K562 (cell line): ENCODE measurements at regions not wholly inside any gene's neighbourhood (a gene's known extent, or its start where the extent isn't known, plus 50 kb on each side); places are given as distances from the start of the nearest gene placed in this dataset.

ENCODE experiments used
- ATAC-seq: fragments of 200-7000 bp; cut with Tn5 transposase; 3 replicates; pipeline ENCODE4 v1.9.1; 2020; ENCODE audit warnings: moderate library complexity
- BruUV-seq: library from RNA; stranded (reverse); fragments of 400-500 nt; replicated peaks from 2 replicates; lab custom pipeline; 2021; lab: Mats Ljungman, UMichigan
- CTCF ChIA-PET: fragments of 300-600 bp; formaldehyde crosslinking; extraction: SDS; loops from one replicate; lab custom pipeline; 2021; ENCODE audit warnings: low intra/inter-chr PET ratio; lab: Yijun Ruan, JAX
- POLR2A ChIA-PET: fragments of 300-600, 350-650 bp; sonication (Branson Sonifier 250); formaldehyde crosslinking; extraction: SDS; loops from one replicate; lab custom pipeline; 2021; ENCODE audit warnings: antibody characterized with exemption, inconsistent platforms; lab: Yijun Ruan, JAX
- DNase-seq, 4 experiments: peaks; one replicate each; pipeline versions ENCODE4 v3.0.0 to v3.0.0-alpha.2; 2011 to 2018; ENCODE audit warnings: low spot score in 3 of 4, mixed read lengths in 3 of 4; ENCODE audit errors: extremely low read depth in 1 of 4
- FAIRE-seq: peaks from 2 replicates; lab custom pipeline; 2011; peaks lifted over from hg19 to GRCh38; lab: Jason Lieb, UNC
- H2AFZ ChIP-seq: 2 replicates; pipeline ENCODE4 v1.6.0; 2011; ENCODE audit warnings: low read depth, low read length, control low read depth, inconsistent platforms
- H3K27ac ChIP-seq: fragments of 200-600 bp; 3 replicates; pipeline ENCODE4 v1.8.0; 2011; ENCODE audit warnings: low read depth, mild to moderate bottlenecking, control low read depth, inconsistent platforms, low read length, moderate library complexity, mixed read lengths; ENCODE audit errors: extremely low read depth
- H3K27me3 ChIP-seq, 2 experiments: fragments of 300-600 bp in 1 of 2; 2 replicates in 1 of 2; 3 replicates in 1 of 2; pipeline versions ENCODE4 v1.6.0 to v1.8.0; 2011; ENCODE audit warnings: inconsistent platforms in 2 of 2, low read length in 2 of 2, mild to moderate bottlenecking in 1 of 2, mixed read lengths in 1 of 2, moderate library complexity in 1 of 2; ENCODE audit not compliant: control insufficient read depth in 2 of 2, insufficient read depth in 2 of 2
- H3K36me3 ChIP-seq: fragments of 300-600 bp; 3 replicates; pipeline ENCODE4 v1.8.0; 2011; ENCODE audit warnings: mild to moderate bottlenecking, low read length, inconsistent platforms; ENCODE audit not compliant: control insufficient read depth, insufficient read depth
- H3K4me1 ChIP-seq, 2 experiments: fragments of 200-600 bp in 1 of 2; replicated peaks in 1 of 2; 2 replicates in 1 of 2; 3 replicates in 1 of 2; pipeline versions ENCODE4 v1.5.1 to v1.8.0; 2011; ENCODE audit warnings: inconsistent platforms in 2 of 2, low read length in 2 of 2, mild to moderate bottlenecking in 1 of 2, mixed read lengths in 1 of 2, moderate library complexity in 1 of 2; ENCODE audit not compliant: control insufficient read depth in 2 of 2, insufficient read depth in 2 of 2
- H3K4me2 ChIP-seq: 2 replicates; pipeline ENCODE4 v1.6.1; 2011; ENCODE audit warnings: low read length, control low read depth, inconsistent platforms, mixed read lengths; ENCODE audit not compliant: insufficient read depth
- H3K4me3 ChIP-seq: fragments of 200-600 bp; sonication (generic), shearing (Covaris generic); 2 replicates; pipeline ENCODE4 v1.5.1; 2016; ENCODE audit warnings: control low read depth, inconsistent platforms
- H3K79me2 ChIP-seq: fragments of 200-600 bp; 3 replicates; pipeline ENCODE4 v1.8.0; 2011; ENCODE audit warnings: low read length, inconsistent platforms; ENCODE audit not compliant: control insufficient read depth, insufficient read depth
- H3K9ac ChIP-seq, 2 experiments: 2 replicates each; pipeline versions ENCODE4 v1.6.0 to v1.6.1; 2011; ENCODE audit warnings: low read depth in 2 of 2, low read length in 2 of 2, control low read depth in 1 of 2, inconsistent platforms in 1 of 2, mild to moderate bottlenecking in 1 of 2, mixed read lengths in 1 of 2; ENCODE audit not compliant: insufficient read depth in 1 of 2
- H3K9me1 ChIP-seq: one replicate; pipeline ENCODE4 v1.6.0; 2011; ENCODE audit warnings: inconsistent platforms, mild to moderate bottlenecking, low read length, moderate library complexity; ENCODE audit not compliant: control insufficient read depth, insufficient read depth
- H3K9me3 ChIP-seq: replicated peaks from 2 replicates; pipeline ENCODE4 v1.5.1; 2011; ENCODE audit warnings: low read depth, low read length, inconsistent platforms; ENCODE audit not compliant: control insufficient read depth, insufficient read depth
- H4K20me1 ChIP-seq: replicated peaks from 2 replicates; pipeline ENCODE4 v1.6.1; 2011; ENCODE audit warnings: low read length, inconsistent platforms, mixed read lengths; ENCODE audit not compliant: control insufficient read depth, insufficient read depth
- CHD4 ChIP-seq: fragments of 200-600 bp; sonication (generic); IDR thresholded peaks from 3 replicates; pipeline ENCODE4 v1.6.1; 2012; ENCODE audit warnings: low read depth, mild to moderate bottlenecking, mixed read lengths, low read length, inconsistent platforms; ENCODE audit not compliant: insufficient read depth, insufficient replicate concordance, poor library complexity, severe bottlenecking
- CREBBP ChIP-seq: IDR thresholded peaks from one replicate; pipeline ENCODE4 v1.6.1; 2012; ENCODE audit warnings: low read depth, mild to moderate bottlenecking, control low read depth, inconsistent platforms, low read length
- CTBP1 ChIP-seq: fragments of 450-650 bp; IDR thresholded peaks from 2 replicates; pipeline ENCODE4 v1.6.1; 2016; ENCODE audit warnings: borderline replicate concordance
- EP400 ChIP-seq: fragments of 450-650 bp; IDR thresholded peaks from 2 replicates; pipeline ENCODE4 v1.6.1; 2017; ENCODE audit warnings: antibody characterized with exemption, mild to moderate bottlenecking, moderate library complexity
- ESRRA ChIP-seq: fragments of 450-650 bp; IDR thresholded peaks from 2 replicates; pipeline ENCODE4 v1.6.1; 2014; ENCODE audit warnings: low read depth, mild to moderate bottlenecking, moderate library complexity, borderline replicate concordance
- IRF2 ChIP-seq: sonication (generic); formaldehyde crosslinking; IDR thresholded peaks from 2 replicates; pipeline ENCODE4 v1.8.1; 2022; ENCODE audit warnings: mild to moderate bottlenecking, missing genetic modification reagents
- RBFOX2 ChIP-seq: fragments of 200-400 bp; formaldehyde crosslinking; IDR thresholded peaks from 2 replicates; pipeline ENCODE4 v1.6.1; 2017; ENCODE audit warnings: low read depth, mild to moderate bottlenecking, low read length, moderate library complexity
- ZNF143 ChIP-seq: sonication (generic); formaldehyde crosslinking; IDR thresholded peaks from 2 replicates; pipeline ENCODE4 v1.9.0; 2022; ENCODE audit warnings: mild to moderate bottlenecking, missing genetic modification reagents
- WGBS: fragments of 100-300 bp; shearing (Covaris generic); methylation state at CpG from one replicate; pipeline ENCODE4 v1.1.6; 2016; ENCODE audit warnings: low coverage, mixed read lengths; ENCODE audit not compliant: insufficient coverage; ENCODE audit errors: missing lambda C conversion rate; 5-methylcytosine and 5-hydroxymethylcytosine counted together
- in situ Hi-C: fragments of 300-500 bp; cut with MboI; formaldehyde crosslinking; loops from 4 replicates; pipeline ENCODE4 v1.15.0; 2018; ENCODE audit warnings: inconsistent platforms, mixed read lengths
- intact Hi-C: fragments of 100-400 bp; cut with micrococcal nuclease; formaldehyde crosslinking; loops from 2 replicates; pipeline ENCODE4 v1.14.2; 2022
- TF ChIP-seq, protein P1 (sequence below): fragments of 250-450 bp; sonication (Bioruptor Pico); IDR thresholded peaks from 2 replicates; pipeline ENCODE4 v1.8.0; 2021; ENCODE audit warnings: borderline replicate concordance, mild to moderate bottlenecking, moderate library complexity; ENCODE audit not compliant: poor library complexity, severe bottlenecking
- TF ChIP-seq, protein P2 (sequence below): fragments of 250-450 bp; sonication (Bioruptor Pico); IDR thresholded peaks from 2 replicates; pipeline ENCODE4 v1.4.0; 2020; ENCODE audit warnings: mild to moderate bottlenecking, moderate library complexity
- TF ChIP-seq, protein P3 (sequence below): fragments of 250-450 bp; sonication (Bioruptor Pico); IDR thresholded peaks from 2 replicates; pipeline ENCODE4 v1.5.0; 2020; ENCODE audit warnings: mild to moderate bottlenecking, borderline replicate concordance

DNA sequence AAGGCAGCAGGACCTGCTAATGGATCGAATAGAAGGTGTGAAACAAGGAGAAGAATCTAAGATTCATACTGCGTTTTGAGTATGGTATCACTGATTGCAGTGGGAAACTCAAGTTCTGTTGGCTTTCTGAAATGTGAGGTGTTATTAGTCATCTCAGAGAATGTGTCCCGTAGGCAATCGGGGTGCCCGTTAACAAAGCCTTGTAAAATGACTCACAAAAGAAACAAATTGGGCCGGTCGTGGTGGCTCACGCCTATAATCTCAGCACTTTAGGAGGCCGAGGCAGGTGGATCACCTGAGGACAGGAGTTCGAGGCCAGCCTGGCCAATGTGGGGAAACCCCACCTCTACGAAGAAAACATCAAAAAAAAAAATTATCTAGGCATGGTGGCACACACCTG, 118.2 kb upstream of the C7orf33 start:
- intact Hi-C loops: no loop called here
- TF ChIP-seq ESRRA: no peak
- TF ChIP-seq, protein P1, sequence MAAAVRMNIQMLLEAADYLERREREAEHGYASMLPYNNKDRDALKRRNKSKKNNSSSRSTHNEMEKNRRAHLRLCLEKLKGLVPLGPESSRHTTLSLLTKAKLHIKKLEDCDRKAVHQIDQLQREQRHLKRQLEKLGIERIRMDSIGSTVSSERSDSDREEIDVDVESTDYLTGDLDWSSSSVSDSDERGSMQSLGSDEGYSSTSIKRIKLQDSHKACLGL (CRISPR knock-in tag): no peak
- no peak for TF ChIP-seq CTBP1
- no peak for TF ChIP-seq ZNF143 (CRISPR knock-in tag)
- TF ChIP-seq, protein P2, sequence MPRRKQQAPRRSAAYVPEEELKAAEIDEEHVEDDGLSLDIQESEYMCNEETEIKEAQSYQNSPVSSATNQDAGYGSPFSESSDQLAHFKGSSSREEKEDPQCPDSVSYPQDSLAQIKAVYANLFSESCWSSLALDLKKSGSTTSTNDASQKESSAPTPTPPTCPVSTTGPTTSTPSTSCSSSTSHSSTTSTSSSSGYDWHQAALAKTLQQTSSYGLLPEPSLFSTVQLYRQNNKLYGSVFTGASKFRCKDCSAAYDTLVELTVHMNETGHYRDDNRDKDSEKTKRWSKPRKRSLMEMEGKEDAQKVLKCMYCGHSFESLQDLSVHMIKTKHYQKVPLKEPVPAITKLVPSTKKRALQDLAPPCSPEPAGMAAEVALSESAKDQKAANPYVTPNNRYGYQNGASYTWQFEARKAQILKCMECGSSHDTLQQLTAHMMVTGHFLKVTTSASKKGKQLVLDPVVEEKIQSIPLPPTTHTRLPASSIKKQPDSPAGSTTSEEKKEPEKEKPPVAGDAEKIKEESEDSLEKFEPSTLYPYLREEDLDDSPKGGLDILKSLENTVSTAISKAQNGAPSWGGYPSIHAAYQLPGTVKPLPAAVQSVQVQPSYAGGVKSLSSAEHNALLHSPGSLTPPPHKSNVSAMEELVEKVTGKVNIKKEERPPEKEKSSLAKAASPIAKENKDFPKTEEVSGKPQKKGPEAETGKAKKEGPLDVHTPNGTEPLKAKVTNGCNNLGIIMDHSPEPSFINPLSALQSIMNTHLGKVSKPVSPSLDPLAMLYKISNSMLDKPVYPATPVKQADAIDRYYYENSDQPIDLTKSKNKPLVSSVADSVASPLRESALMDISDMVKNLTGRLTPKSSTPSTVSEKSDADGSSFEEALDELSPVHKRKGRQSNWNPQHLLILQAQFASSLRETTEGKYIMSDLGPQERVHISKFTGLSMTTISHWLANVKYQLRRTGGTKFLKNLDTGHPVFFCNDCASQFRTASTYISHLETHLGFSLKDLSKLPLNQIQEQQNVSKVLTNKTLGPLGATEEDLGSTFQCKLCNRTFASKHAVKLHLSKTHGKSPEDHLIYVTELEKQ: no peak
- TF ChIP-seq CHD4: no peak
- no peak for TF ChIP-seq RBFOX2
- TF ChIP-seq, protein P3, sequence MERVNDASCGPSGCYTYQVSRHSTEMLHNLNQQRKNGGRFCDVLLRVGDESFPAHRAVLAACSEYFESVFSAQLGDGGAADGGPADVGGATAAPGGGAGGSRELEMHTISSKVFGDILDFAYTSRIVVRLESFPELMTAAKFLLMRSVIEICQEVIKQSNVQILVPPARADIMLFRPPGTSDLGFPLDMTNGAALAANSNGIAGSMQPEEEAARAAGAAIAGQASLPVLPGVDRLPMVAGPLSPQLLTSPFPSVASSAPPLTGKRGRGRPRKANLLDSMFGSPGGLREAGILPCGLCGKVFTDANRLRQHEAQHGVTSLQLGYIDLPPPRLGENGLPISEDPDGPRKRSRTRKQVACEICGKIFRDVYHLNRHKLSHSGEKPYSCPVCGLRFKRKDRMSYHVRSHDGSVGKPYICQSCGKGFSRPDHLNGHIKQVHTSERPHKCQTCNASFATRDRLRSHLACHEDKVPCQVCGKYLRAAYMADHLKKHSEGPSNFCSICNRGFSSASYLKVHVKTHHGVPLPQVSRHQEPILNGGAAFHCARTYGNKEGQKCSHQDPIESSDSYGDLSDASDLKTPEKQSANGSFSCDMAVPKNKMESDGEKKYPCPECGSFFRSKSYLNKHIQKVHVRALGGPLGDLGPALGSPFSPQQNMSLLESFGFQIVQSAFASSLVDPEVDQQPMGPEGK: no peak
- TF ChIP-seq IRF2: no peak
- no peak for TF ChIP-seq CREBBP
- TF ChIP-seq EP400: no peak
- FAIRE-seq (no peak), ATAC-seq (no peak), DNase-seq (no peak)
- no peaks in the 10 kb centered on the region for H4K20me1 ChIP-seq
- H3K27me3 ChIP-seq: peaks cover 34 to 68% of the 10 kb centered on the region in 2 experiments
- no peaks in the 10 kb centered on the region for H3K79me2 ChIP-seq
- no peak overlapping the region for H3K4me3 ChIP-seq
- no peak overlapping the region for H3K27ac ChIP-seq
- no peak overlapping the region for H3K9ac ChIP-seq
- H3K36me3 ChIP-seq: no peaks in the 10 kb centered on the region
- H3K4me1 ChIP-seq: peaks cover 0 to 4% of the 10 kb centered on the region in 2 experiments; a peak in 1 of 5 replicates
- H3K9me3 ChIP-seq: no peaks in the 10 kb centered on the region
- no peak overlapping the region for H3K4me2 ChIP-seq
- POLR2A ChIA-PET: interaction anchor here (0.5 to 0.7 kb wide), 2 partner anchors 49 to 209 kb away, joined by 3 to 4 read pairs; no protein-coding TSS in a partner anchor
- 0% methylated on average over 11 of the region's 11 CpGs for WGBS
- in situ Hi-C loops: no loop called here
- CTCF ChIA-PET: no interaction called here
- no peaks in the 10 kb centered on the region for H3K9me1 ChIP-seq
- no peak overlapping the region for H2AFZ ChIP-seq
- no TSS peak for BruUV-seq
